DOHH2 (cell line): ENCODE measurements at regions not wholly inside any gene's neighbourhood (a gene's known extent, or its start where the extent isn't known, plus 50 kb on each side); places are given as distances from the start of the nearest gene placed in this dataset.

Experiments used
- H3F3A ChIP-seq: fragments of 200-600 bp; sonication (generic), shearing (Covaris generic); 2 replicates; pipeline ENCODE4 v1.6.0; 2016; ENCODE audit warnings: antibody characterized with exemption, mild to moderate bottlenecking; ENCODE audit not compliant: control insufficient read depth, insufficient read depth
- H3K27ac ChIP-seq: fragments of 200-600 bp; sonication (generic); 2 replicates; pipeline ENCODE4 v1.5.1; 2014; ENCODE audit warnings: low read depth, mild to moderate bottlenecking, low read length, moderate library complexity
- H3K27me3 ChIP-seq: fragments of 200-600 bp; sonication (generic); 2 replicates; pipeline ENCODE4 v1.6.1; 2014; ENCODE audit warnings: mild to moderate bottlenecking, low read length, mixed read lengths; ENCODE audit not compliant: control insufficient read depth
- H3K36me3 ChIP-seq: fragments of 200-600 bp; sonication (generic); 2 replicates; pipeline ENCODE4 v1.6.1; 2014; ENCODE audit warnings: mild to moderate bottlenecking, low read length, moderate library complexity, mixed read lengths; ENCODE audit not compliant: control insufficient read depth
- H3K4me1 ChIP-seq: fragments of 200-600 bp; sonication (generic); 2 replicates; pipeline ENCODE4 v1.6.1; 2014; ENCODE audit warnings: mild to moderate bottlenecking, low read length, mixed read lengths; ENCODE audit not compliant: control insufficient read depth
- H3K4me2 ChIP-seq: fragments of 200-600 bp; sonication (generic); 2 replicates; pipeline ENCODE4 v1.6.0; 2014; ENCODE audit warnings: mild to moderate bottlenecking, low read length, moderate library complexity
- H3K4me3 ChIP-seq: fragments of 200-600 bp; sonication (generic); 2 replicates; pipeline ENCODE4 v1.5.1; 2014; ENCODE audit warnings: mild to moderate bottlenecking, low read length, mixed read lengths
- H3K79me2 ChIP-seq: fragments of 200-600 bp; sonication (generic); 2 replicates; pipeline ENCODE4 v1.6.1; 2014; ENCODE audit warnings: mild to moderate bottlenecking, low read length, mixed read lengths; ENCODE audit not compliant: control insufficient read depth
- H3K9me2 ChIP-seq: fragments of 200-600 bp; sonication (generic); replicated peaks from 2 replicates; pipeline ENCODE4 v1.6.1; 2014; ENCODE audit warnings: mild to moderate bottlenecking, low read length, mixed read lengths; ENCODE audit not compliant: control insufficient read depth
- H3K9me3 ChIP-seq: fragments of 200-600 bp; sonication (generic); 2 replicates; pipeline ENCODE4 v1.6.1; 2014; ENCODE audit warnings: antibody characterized with exemption, low read length, mixed read lengths; ENCODE audit not compliant: control insufficient read depth, insufficient read depth
- H4K20me1 ChIP-seq: fragments of 200-600 bp; sonication (generic); 2 replicates; pipeline ENCODE4 v1.6.0; 2014; ENCODE audit warnings: low read depth, mild to moderate bottlenecking, antibody characterized with exemption, low read length, moderate library complexity; ENCODE audit not compliant: control insufficient read depth, insufficient read depth
- CTCF ChIP-seq: fragments of 200-600 bp; sonication (generic); IDR thresholded peaks from one replicate; pipeline ENCODE4 v1.5.1; 2014; ENCODE audit warnings: antibody characterized with exemption, mild to moderate bottlenecking, low read depth, low read length; ENCODE audit not compliant: poor library complexity, severe bottlenecking
- EZH2phosphoT487 ChIP-seq: fragments of 200-600 bp; sonication (generic); IDR thresholded peaks from 2 replicates; pipeline ENCODE4 v1.6.1; 2017; ENCODE audit warnings: borderline replicate concordance, mild to moderate bottlenecking, antibody characterized with exemption, low read length, moderate library complexity, mixed read lengths

GRCh38 chr17:79483842-79484241 is 127.0 kb downstream of the RBFOX3 start:
- no peaks in the 10 kb centered on the region for H3K79me2 ChIP-seq

GRCh38 chr17:79482727-79483521 is 127.9 kb downstream of the RBFOX3 start:
- no peaks in the 10 kb centered on the region for H3K27me3 ChIP-seq
- H3K4me2 ChIP-seq, result no peak overlapping the region
- H3K9me2 ChIP-seq, result no peaks in the 10 kb centered on the region
- H3K36me3 ChIP-seq, result no peaks in the 10 kb centered on the region
- no peak overlapping the region for H3K4me3 ChIP-seq
- no peaks in the 10 kb centered on the region for H3K9me3 ChIP-seq
- H3K79me2 ChIP-seq, result no peaks in the 10 kb centered on the region
- H3K4me1 ChIP-seq, result no peaks in the 10 kb centered on the region
- no peak for TF ChIP-seq EZH2phosphoT487
- TF ChIP-seq CTCF, result no peak
- H3K27ac ChIP-seq, result no peak overlapping the region
- no peaks in the 10 kb centered on the region for H3F3A ChIP-seq
- no peaks in the 10 kb centered on the region for H4K20me1 ChIP-seq

More at GRCh38 chr17:79483842-79484241, 127.0 kb downstream of the RBFOX3 start:
- Histone ChIP-seq H3K36me3 (no peaks in the 10 kb centered on the region), H3K4me3 (no peak overlapping the region), H3K9me3 (no peaks in the 10 kb centered on the region), H4K20me1 (no peaks in the 10 kb centered on the region), H3K4me1 (no peaks in the 10 kb centered on the region), H3F3A (no peaks in the 10 kb centered on the region), H3K4me2 (no peak overlapping the region), H3K27me3 (no peaks in the 10 kb centered on the region), H3K27ac (no peak overlapping the region), H3K9me2 (no peaks in the 10 kb centered on the region)
- TF ChIP-seq CTCF (no peak), EZH2phosphoT487 (no peak)

- Histone ChIP-seq H4K20me1 (no peaks in the 10 kb centered on the region), H3K4me1 (no peaks in the 10 kb centered on the region)
Measured at GRCh38 chr17:79479876-79480275, 131.0 kb downstream of the RBFOX3 start.

More at GRCh38 chr17:79479876-79480275, 131.0 kb downstream of the RBFOX3 start:
- Histone ChIP-seq H3K4me2 (no peak overlapping the region), H3K9me2 (no peaks in the 10 kb centered on the region), H3K27me3 (no peaks in the 10 kb centered on the region), H3K27ac (no peak overlapping the region), H3K4me3 (no peak overlapping the region), H3F3A (no peaks in the 10 kb centered on the region), H3K9me3 (no peaks in the 10 kb centered on the region), H3K36me3 (no peaks in the 10 kb centered on the region), H3K79me2 (no peaks in the 10 kb centered on the region)
- TF ChIP-seq EZH2phosphoT487, result no peak
- TF ChIP-seq CTCF, result no peak
